Ishikawa (cell line): ENCODE measurements at regions not wholly inside any gene's neighbourhood (a gene's known extent, or its start where the extent isn't known, plus 50 kb on each side); places are given as distances from the start of the nearest gene placed in this dataset.
A peak's percentile ranks its signal among the peaks of the same experiment; 100 is the strongest.

ENCODE experiments used
- CEBPB ChIP-seq: IDR thresholded peaks from 2 replicates; pipeline ENCODE4 v1.6.1; 2012
- CREB1 ChIP-seq: IDR thresholded peaks from 2 replicates; pipeline ENCODE4 v1.6.1; 2012; ENCODE audit warnings: low read depth
- EGR1 ChIP-seq: IDR thresholded peaks from 2 replicates; pipeline ENCODE4 v1.6.1; 2012
- EP300 ChIP-seq: IDR thresholded peaks from 2 replicates; pipeline ENCODE4 v1.6.1; 2012; ENCODE audit warnings: borderline replicate concordance
- FOXM1 ChIP-seq: IDR thresholded peaks from 2 replicates; pipeline ENCODE4 v1.6.1; 2012; ENCODE audit warnings: low read depth, borderline replicate concordance
- MAX ChIP-seq: IDR thresholded peaks from 2 replicates; pipeline ENCODE4 v1.6.1; 2012
- NFIC ChIP-seq: IDR thresholded peaks from 2 replicates; pipeline ENCODE4 v1.6.1; 2012
- RAD21 ChIP-seq: IDR thresholded peaks from 2 replicates; pipeline ENCODE4 v1.6.1; 2012; ENCODE audit warnings: low read depth
- TAF1 ChIP-seq: IDR thresholded peaks from 2 replicates; pipeline ENCODE4 v1.6.1; 2012; ENCODE audit warnings: low read depth, mild to moderate bottlenecking
- TCF12 ChIP-seq: IDR thresholded peaks from 2 replicates; pipeline ENCODE4 v1.6.1; 2012; ENCODE audit warnings: low read depth
- TEAD4 ChIP-seq: IDR thresholded peaks from 2 replicates; pipeline ENCODE4 v1.6.1; 2012
- YY1 ChIP-seq: IDR thresholded peaks from 2 replicates; pipeline ENCODE4 v1.6.1; 2012; ENCODE audit warnings: low read depth
- ZBTB7A ChIP-seq: IDR thresholded peaks from 2 replicates; pipeline ENCODE4 v1.6.1; 2012; ENCODE audit warnings: low read depth
- TF ChIP-seq, protein P1 (sequence below): IDR thresholded peaks from 2 replicates; pipeline ENCODE4 v1.6.1; 2012
- TF ChIP-seq, protein P2 (sequence below): IDR thresholded peaks from 2 replicates; pipeline ENCODE4 v1.6.1; 2012; ENCODE audit warnings: low read depth, mild to moderate bottlenecking

- no peak for TF ChIP-seq FOXM1
- no peak for TF ChIP-seq TAF1
- no peak for TF ChIP-seq CEBPB
- TF ChIP-seq, protein P1, sequence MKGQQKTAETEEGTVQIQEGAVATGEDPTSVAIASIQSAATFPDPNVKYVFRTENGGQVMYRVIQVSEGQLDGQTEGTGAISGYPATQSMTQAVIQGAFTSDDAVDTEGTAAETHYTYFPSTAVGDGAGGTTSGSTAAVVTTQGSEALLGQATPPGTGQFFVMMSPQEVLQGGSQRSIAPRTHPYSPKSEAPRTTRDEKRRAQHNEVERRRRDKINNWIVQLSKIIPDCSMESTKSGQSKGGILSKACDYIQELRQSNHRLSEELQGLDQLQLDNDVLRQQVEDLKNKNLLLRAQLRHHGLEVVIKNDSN = no peak
- TF ChIP-seq TCF12 = no peak
- no peak for TF ChIP-seq EP300
- TF ChIP-seq TEAD4 = no peak
- TF ChIP-seq NFIC = no peak
- TF ChIP-seq EGR1 = no peak
These were observed 376.3 kb upstream of the LCORL start for GRCh38 chr4:18397681-18398390.

DNA sequence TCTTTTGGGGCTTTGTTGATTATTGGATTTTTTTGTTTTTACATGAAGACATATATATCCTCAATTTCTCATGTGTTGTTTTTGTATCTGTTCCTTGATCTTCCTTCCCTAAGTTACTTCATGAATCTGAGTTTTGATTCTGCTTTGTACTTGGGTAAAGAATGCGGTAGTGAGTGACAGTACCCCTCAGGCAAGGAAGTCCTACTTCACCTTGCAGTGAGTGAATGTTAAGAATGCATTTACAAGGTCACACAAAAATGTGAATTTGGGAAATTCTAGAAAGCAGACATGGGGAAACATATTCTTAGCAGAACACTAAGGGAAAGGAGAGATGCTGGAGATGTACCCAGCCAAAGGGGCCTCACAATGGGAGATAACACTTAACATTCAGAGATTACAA lies 373.1 kb upstream of the LCORL start:
- TF ChIP-seq EGR1 = no peak
- TF ChIP-seq YY1 = no peak
- TF ChIP-seq CREB1 = no peak

DNA sequence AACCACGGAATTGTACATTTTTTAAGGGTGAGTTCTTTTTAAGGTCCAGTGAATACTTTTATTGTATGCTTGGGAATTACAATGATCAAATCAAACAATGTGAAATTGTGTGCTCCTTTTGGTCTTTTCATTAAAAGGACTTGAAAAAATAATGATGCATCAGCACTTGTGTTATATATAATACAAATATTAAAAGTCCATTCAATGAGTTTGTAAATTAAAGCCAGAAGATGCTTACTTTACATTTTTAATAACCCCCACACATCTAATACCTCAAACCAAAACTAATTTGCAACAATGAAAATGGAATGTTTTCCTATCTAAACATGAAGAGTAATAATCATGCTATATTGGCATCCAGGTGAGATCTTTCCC lies 369.8 kb upstream of the LCORL start:
- TF ChIP-seq ZBTB7A = no peak
- no peak for TF ChIP-seq MAX
- TF ChIP-seq, protein P1 = no peak
- TF ChIP-seq CREB1 = no peak
- no peak for TF ChIP-seq CEBPB
- TF ChIP-seq TCF12 = no peak
- TF ChIP-seq, protein P2, sequence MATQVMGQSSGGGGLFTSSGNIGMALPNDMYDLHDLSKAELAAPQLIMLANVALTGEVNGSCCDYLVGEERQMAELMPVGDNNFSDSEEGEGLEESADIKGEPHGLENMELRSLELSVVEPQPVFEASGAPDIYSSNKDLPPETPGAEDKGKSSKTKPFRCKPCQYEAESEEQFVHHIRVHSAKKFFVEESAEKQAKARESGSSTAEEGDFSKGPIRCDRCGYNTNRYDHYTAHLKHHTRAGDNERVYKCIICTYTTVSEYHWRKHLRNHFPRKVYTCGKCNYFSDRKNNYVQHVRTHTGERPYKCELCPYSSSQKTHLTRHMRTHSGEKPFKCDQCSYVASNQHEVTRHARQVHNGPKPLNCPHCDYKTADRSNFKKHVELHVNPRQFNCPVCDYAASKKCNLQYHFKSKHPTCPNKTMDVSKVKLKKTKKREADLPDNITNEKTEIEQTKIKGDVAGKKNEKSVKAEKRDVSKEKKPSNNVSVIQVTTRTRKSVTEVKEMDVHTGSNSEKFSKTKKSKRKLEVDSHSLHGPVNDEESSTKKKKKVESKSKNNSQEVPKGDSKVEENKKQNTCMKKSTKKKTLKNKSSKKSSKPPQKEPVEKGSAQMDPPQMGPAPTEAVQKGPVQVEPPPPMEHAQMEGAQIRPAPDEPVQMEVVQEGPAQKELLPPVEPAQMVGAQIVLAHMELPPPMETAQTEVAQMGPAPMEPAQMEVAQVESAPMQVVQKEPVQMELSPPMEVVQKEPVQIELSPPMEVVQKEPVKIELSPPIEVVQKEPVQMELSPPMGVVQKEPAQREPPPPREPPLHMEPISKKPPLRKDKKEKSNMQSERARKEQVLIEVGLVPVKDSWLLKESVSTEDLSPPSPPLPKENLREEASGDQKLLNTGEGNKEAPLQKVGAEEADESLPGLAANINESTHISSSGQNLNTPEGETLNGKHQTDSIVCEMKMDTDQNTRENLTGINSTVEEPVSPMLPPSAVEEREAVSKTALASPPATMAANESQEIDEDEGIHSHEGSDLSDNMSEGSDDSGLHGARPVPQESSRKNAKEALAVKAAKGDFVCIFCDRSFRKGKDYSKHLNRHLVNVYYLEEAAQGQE = no peak
- no peak for TF ChIP-seq EGR1
- TF ChIP-seq TEAD4 = no peak
- no peak for TF ChIP-seq TAF1
- TF ChIP-seq FOXM1 = no peak
- no peak for TF ChIP-seq YY1
- TF ChIP-seq NFIC = no peak
- TF ChIP-seq EP300 = no peak
- no peak for TF ChIP-seq RAD21

GRCh38 chr4:18390655-18391353 lies 369.2 kb upstream of the LCORL start:
- TF ChIP-seq TEAD4 = peak; percentile 31
- TF ChIP-seq TCF12 = no peak
- 0 out of 2 replicates have a peak, but pooled peaks have one; percentile 33 for TF ChIP-seq MAX
- TF ChIP-seq, protein P2 = no peak
- TF ChIP-seq, protein P1 = peak; percentile 55
- TF ChIP-seq EP300 = no peak

- TF ChIP-seq CEBPB (no peak), EGR1 (no peak), TCF12 (no peak)
These were observed 367.6 kb upstream of the LCORL start for GRCh38 chr4:18389115-18389514.

- TF ChIP-seq ZBTB7A = no peak
- no peak for TF ChIP-seq EP300
- no peak for TF ChIP-seq TEAD4
- TF ChIP-seq NFIC = no peak
- no peak for TF ChIP-seq CEBPB
- no peak for TF ChIP-seq MAX
- TF ChIP-seq FOXM1 = no peak
- TF ChIP-seq, protein P1 = no peak
- no peak for TF ChIP-seq YY1
- no peak for TF ChIP-seq RAD21
- TF ChIP-seq EGR1 = no peak
- TF ChIP-seq CREB1 = no peak
These were observed 366.5 kb upstream of the LCORL start for GRCh38 chr4:18388039-18388438.
